Adrenal gland (tissue), 5 donors: ENCODE measurements at regions not wholly inside any gene's neighbourhood (a gene's known extent, or its start where the extent isn't known, plus 50 kb on each side); places are given as distances from the start of the nearest gene placed in this dataset.

ENCODE experiments used
- CTCF ChIP-seq, 6 experiments: fragments of 450-650 bp in 4 of 6; fragments of 200-600 bp in 2 of 6; sonication (generic) in 1 of 6; IDR thresholded peaks; 1 replicate in 5 of 6; 2 replicates in 1 of 6; pipeline versions ENCODE4 v1.5.1 to v1.8.0; 2016 to 2021; ENCODE audit warnings: antibody characterized with exemption in 6 of 6, mild to moderate bottlenecking in 2 of 6, moderate library complexity in 1 of 6
- POLR2A ChIP-seq, 2 donors: fragments of 450-650 bp; IDR thresholded peaks; one replicate each; pipeline ENCODE4 v1.6.1; 2017; ENCODE audit warnings: antibody characterized with exemption in 2 of 2, mild to moderate bottlenecking in 2 of 2, moderate library complexity in 1 of 2
- donor health status: DM: no; HTN: no; CAD: no.

GRCh38 chr2:128585706-128586105 lies 267.0 kb upstream of the HS6ST1 start:
- TF ChIP-seq POLR2A (IDR thresholded peaks at IDR 0.05) = no peak
- no peak for TF ChIP-seq CTCF (IDR thresholded peaks at IDR 0.05)
